ENCODE measurements at regions not wholly inside any gene's neighbourhood (a gene's known extent, or its start where the extent isn't known, plus 50 kb on each side); places are given as distances from the start of the nearest gene placed in this dataset.

DNA sequence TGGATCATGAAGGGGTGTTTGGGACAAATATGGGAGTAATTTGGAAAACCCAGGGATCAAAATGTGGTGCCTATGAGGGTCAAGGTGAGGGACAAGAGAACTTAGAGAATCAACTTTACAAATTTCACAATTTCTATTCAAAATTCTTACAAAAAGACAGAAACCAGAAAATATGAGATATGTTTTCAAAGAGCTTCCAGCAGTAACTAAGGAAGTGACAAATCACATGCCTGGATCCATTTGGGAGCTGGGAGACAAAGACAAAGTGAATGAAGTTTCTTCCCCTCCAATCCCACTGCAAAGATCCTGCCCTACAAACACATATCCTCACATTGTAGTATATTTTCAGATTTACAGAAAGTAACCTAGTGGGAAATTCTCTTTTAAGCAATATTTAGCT, 235.0 kb upstream of the VLDLR start:
- no peaks in the 10 kb centered on the region for H3K27me3 ChIP-seq (ENCODE audit: control insufficient read depth in 2 of 2, insufficient read depth in 2 of 2, low read length in 2 of 2)
- ChIA-PET CTCF (ENCODE audit: low intra/inter-chr PET ratio) (no interaction called here), POLR2A (no interaction called here)
- intact Hi-C loops (cut with micrococcal nuclease) (no loop called here), in situ Hi-C loops (cut with MboI) (no loop called here)
- ATAC-seq (no peak), DNase-seq (ENCODE audit: extremely low read depth in 1 of 4, low spot score in 3 of 4) (no peak), FAIRE-seq (no peak)
- H2AFZ ChIP-seq (ENCODE audit: low read depth, low read length) = no peak overlapping the region
- no peaks in the 10 kb centered on the region for H3K36me3 ChIP-seq (ENCODE audit: control insufficient read depth, insufficient read depth, low read length)
- H3K4me3 ChIP-seq = no peak overlapping the region
- no peaks in the 10 kb centered on the region for H3K79me2 ChIP-seq (ENCODE audit: control insufficient read depth, insufficient read depth, low read length)
- no peak overlapping the region for H3K4me2 ChIP-seq (ENCODE audit: insufficient read depth, low read length)
- no peak overlapping the region for H3K9ac ChIP-seq (ENCODE audit: insufficient read depth in 1 of 2, low read depth in 2 of 2, low read length in 2 of 2)
- BruUV-seq (replicated peaks) = no TSS peak
- no peaks in the 10 kb centered on the region for H3K4me1 ChIP-seq (replicated peaks in 1 of 2; ENCODE audit: control insufficient read depth in 2 of 2, insufficient read depth in 2 of 2, low read length in 2 of 2)
- no peak overlapping the region for H3K27ac ChIP-seq (ENCODE audit: extremely low read depth, low read depth, low read length)
- H3K9me1 ChIP-seq (ENCODE audit: control insufficient read depth, insufficient read depth, low read length) = no peaks in the 10 kb centered on the region
- TF ChIP-seq BRCA1 (IDR thresholded peaks at IDR 0.05) = no peak
- TF ChIP-seq BRCA1 (CRISPR knock-in tag; IDR thresholded peaks at IDR 0.05) = no peak
- TF ChIP-seq ZNF707 (CRISPR knock-in tag; conservative IDR thresholded peaks at IDR 0.05) = no peak
- no peak for TF ChIP-seq RBFOX2 (IDR thresholded peaks at IDR 0.05; ENCODE audit: low read depth, low read length)
- TF ChIP-seq ZNF75A (CRISPR knock-in tag; IDR thresholded peaks at IDR 0.05) = no peak
- TF ChIP-seq, protein P1, sequence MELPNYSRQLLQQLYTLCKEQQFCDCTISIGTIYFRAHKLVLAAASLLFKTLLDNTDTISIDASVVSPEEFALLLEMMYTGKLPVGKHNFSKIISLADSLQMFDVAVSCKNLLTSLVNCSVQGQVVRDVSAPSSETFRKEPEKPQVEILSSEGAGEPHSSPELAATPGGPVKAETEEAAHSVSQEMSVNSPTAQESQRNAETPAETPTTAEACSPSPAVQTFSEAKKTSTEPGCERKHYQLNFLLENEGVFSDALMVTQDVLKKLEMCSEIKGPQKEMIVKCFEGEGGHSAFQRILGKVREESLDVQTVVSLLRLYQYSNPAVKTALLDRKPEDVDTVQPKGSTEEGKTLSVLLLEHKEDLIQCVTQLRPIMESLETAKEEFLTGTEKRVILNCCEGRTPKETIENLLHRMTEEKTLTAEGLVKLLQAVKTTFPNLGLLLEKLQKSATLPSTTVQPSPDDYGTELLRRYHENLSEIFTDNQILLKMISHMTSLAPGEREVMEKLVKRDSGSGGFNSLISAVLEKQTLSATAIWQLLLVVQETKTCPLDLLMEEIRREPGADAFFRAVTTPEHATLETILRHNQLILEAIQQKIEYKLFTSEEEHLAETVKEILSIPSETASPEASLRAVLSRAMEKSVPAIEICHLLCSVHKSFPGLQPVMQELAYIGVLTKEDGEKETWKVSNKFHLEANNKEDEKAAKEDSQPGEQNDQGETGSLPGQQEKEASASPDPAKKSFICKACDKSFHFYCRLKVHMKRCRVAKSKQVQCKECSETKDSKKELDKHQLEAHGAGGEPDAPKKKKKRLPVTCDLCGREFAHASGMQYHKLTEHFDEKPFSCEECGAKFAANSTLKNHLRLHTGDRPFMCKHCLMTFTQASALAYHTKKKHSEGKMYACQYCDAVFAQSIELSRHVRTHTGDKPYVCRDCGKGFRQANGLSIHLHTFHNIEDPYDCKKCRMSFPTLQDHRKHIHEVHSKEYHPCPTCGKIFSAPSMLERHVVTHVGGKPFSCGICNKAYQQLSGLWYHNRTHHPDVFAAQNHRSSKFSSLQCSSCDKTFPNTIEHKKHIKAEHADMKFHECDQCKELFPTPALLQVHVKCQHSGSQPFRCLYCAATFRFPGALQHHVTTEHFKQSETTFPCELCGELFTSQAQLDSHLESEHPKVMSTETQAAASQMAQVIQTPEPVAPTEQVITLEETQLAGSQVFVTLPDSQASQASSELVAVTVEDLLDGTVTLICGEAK (IDR thresholded peaks at IDR 0.05) = no peak
- TF ChIP-seq, protein P1 (CRISPR knock-in tag; IDR thresholded peaks at IDR 0.05) = no peak
- no peak for TF ChIP-seq MTA2 (IDR thresholded peaks at IDR 0.05; ENCODE audit: low read depth)
- TF ChIP-seq, protein P2, sequence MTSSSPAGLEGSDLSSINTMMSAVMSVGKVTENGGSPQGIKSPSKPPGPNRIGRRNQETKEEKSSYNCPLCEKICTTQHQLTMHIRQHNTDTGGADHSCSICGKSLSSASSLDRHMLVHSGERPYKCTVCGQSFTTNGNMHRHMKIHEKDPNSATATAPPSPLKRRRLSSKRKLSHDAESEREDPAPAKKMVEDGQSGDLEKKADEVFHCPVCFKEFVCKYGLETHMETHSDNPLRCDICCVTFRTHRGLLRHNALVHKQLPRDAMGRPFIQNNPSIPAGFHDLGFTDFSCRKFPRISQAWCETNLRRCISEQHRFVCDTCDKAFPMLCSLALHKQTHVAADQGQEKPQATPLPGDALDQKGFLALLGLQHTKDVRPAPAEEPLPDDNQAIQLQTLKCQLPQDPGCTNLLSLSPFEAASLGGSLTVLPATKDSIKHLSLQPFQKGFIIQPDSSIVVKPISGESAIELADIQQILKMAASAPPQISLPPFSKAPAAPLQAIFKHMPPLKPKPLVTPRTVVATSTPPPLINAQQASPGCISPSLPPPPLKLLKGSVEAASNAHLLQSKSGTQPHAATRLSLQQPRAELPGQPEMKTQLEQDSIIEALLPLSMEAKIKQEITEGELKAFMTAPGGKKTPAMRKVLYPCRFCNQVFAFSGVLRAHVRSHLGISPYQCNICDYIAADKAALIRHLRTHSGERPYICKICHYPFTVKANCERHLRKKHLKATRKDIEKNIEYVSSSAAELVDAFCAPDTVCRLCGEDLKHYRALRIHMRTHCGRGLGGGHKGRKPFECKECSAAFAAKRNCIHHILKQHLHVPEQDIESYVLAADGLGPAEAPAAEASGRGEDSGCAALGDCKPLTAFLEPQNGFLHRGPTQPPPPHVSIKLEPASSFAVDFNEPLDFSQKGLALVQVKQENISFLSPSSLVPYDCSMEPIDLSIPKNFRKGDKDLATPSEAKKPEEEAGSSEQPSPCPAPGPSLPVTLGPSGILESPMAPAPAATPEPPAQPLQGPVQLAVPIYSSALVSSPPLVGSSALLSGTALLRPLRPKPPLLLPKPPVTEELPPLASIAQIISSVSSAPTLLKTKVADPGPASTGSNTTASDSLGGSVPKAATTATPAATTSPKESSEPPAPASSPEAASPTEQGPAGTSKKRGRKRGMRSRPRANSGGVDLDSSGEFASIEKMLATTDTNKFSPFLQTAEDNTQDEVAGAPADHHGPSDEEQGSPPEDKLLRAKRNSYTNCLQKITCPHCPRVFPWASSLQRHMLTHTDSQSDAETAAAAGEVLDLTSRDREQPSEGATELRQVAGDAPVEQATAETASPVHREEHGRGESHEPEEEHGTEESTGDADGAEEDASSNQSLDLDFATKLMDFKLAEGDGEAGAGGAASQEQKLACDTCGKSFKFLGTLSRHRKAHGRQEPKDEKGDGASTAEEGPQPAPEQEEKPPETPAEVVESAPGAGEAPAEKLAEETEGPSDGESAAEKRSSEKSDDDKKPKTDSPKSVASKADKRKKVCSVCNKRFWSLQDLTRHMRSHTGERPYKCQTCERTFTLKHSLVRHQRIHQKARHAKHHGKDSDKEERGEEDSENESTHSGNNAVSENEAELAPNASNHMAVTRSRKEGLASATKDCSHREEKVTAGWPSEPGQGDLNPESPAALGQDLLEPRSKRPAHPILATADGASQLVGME (CRISPR knock-in tag; IDR thresholded peaks at IDR 0.05) = no peak
- no peak for TF ChIP-seq BDP1 (IDR thresholded peaks at IDR 0.05; ENCODE audit: insufficient read depth, insufficient read length)
- TF ChIP-seq ARNT (IDR thresholded peaks at IDR 0.05) = no peak
- H4K20me1 ChIP-seq (replicated peaks; ENCODE audit: control insufficient read depth, insufficient read depth, low read length) = no peaks in the 10 kb centered on the region
- H3K9me3 ChIP-seq (replicated peaks; ENCODE audit: control insufficient read depth, insufficient read depth, low read depth, low read length) = no peaks in the 10 kb centered on the region
